ENCODE measurements at regions not wholly inside any gene's neighbourhood (a gene's known extent, or its start where the extent isn't known, plus 50 kb on each side); places are given as distances from the start of the nearest gene placed in this dataset.

- TF ChIP-seq, protein P1, sequence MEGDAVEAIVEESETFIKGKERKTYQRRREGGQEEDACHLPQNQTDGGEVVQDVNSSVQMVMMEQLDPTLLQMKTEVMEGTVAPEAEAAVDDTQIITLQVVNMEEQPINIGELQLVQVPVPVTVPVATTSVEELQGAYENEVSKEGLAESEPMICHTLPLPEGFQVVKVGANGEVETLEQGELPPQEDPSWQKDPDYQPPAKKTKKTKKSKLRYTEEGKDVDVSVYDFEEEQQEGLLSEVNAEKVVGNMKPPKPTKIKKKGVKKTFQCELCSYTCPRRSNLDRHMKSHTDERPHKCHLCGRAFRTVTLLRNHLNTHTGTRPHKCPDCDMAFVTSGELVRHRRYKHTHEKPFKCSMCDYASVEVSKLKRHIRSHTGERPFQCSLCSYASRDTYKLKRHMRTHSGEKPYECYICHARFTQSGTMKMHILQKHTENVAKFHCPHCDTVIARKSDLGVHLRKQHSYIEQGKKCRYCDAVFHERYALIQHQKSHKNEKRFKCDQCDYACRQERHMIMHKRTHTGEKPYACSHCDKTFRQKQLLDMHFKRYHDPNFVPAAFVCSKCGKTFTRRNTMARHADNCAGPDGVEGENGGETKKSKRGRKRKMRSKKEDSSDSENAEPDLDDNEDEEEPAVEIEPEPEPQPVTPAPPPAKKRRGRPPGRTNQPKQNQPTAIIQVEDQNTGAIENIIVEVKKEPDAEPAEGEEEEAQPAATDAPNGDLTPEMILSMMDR (IDR thresholded peaks at IDR 0.05 in 8 of 11, conservative IDR thresholded peaks at IDR 0.05 in 3 of 11) = no peak
- TF ChIP-seq POLR2AphosphoS5 (IDR thresholded peaks at IDR 0.05) (no peak), POLR2A (IDR thresholded peaks at IDR 0.05) (no peak)
Observed at GRCh38 chrX:35444671-35445355, 353.3 kb upstream of the MAGEB16 start.
